IMR-90 (cell line): ENCODE measurements at regions not wholly inside any gene's neighbourhood (a gene's known extent, or its start where the extent isn't known, plus 50 kb on each side); places are given as distances from the start of the nearest gene placed in this dataset.

Source experiments
- ATAC-seq: fragments of 200-7000 bp; cut with Tn5 transposase; 2 replicates; pipeline ENCODE4 v1.9.1; 2020; ENCODE audit warnings: low read depth, mild to moderate bottlenecking, moderate library complexity
- BruUV-seq: library from RNA; stranded (reverse); fragments of 400-500 nt; replicated peaks from 2 replicates; lab custom pipeline; 2021; lab: Mats Ljungman, UMichigan
- CTCF ChIA-PET: fragments of 300-600 bp; formaldehyde crosslinking; extraction: SDS; loops from one replicate; lab custom pipeline; 2021; ENCODE audit warnings: antibody characterized with exemption; lab: Yijun Ruan, JAX
- POLR2A ChIA-PET: fragments of 300-600 bp; sonication (Branson Sonifier 250); formaldehyde crosslinking; loops from one replicate; lab custom pipeline; 2022; ENCODE audit warnings: antibody characterized with exemption; ENCODE audit not compliant: unreplicated experiment; lab: Charles Lee
- DNase-seq: peaks from one replicate; pipeline ENCODE4 v3.0.0; 2013
- H2AFZ ChIP-seq: replicated peaks from 2 replicates; pipeline ENCODE3; 2013; ENCODE audit warnings: low read length, mild to moderate bottlenecking; ENCODE audit not compliant: poor library complexity
- H2AK5ac ChIP-seq: 2 replicates; pipeline ENCODE4 v1.6.1; 2013; ENCODE audit warnings: low read depth, low read length, inconsistent platforms
- H2AK9ac ChIP-seq: replicated peaks from 2 replicates; pipeline ENCODE3; 2013; ENCODE audit warnings: mild to moderate bottlenecking, low read depth, low read length, moderate library complexity; ENCODE audit not compliant: poor library complexity
- H2BK120ac ChIP-seq: 2 replicates; pipeline ENCODE4 v1.6.1; 2013; ENCODE audit warnings: low read depth, low read length, inconsistent platforms
- H2BK15ac ChIP-seq: 3 replicates; pipeline ENCODE4 v1.6.1; 2013; ENCODE audit warnings: low read depth, low read length, inconsistent platforms
- H2BK20ac ChIP-seq: 2 replicates; pipeline ENCODE4 v1.6.1; 2013; ENCODE audit warnings: low read depth, mild to moderate bottlenecking, inconsistent platforms, low read length, moderate library complexity
- H2BK5ac ChIP-seq: 2 replicates; pipeline ENCODE4 v1.6.1; 2013; ENCODE audit warnings: mild to moderate bottlenecking, low read depth, low read length, inconsistent platforms; ENCODE audit not compliant: poor library complexity, severe bottlenecking
- H3K14ac ChIP-seq: replicated peaks from 2 replicates; pipeline ENCODE4 v1.6.1; 2013; ENCODE audit warnings: low read depth, low read length, inconsistent platforms
- H3K18ac ChIP-seq: 2 replicates; pipeline ENCODE4 v1.6.1; 2013; ENCODE audit warnings: low read depth, low read length, control low read depth
- H3K23ac ChIP-seq: 2 replicates; pipeline ENCODE4 v1.6.1; 2013; ENCODE audit warnings: low read depth, low read length, inconsistent platforms
- H3K27ac ChIP-seq: 2 replicates; pipeline ENCODE4 v1.5.1; 2013; ENCODE audit warnings: mild to moderate bottlenecking, control low read depth, low read length; ENCODE audit not compliant: insufficient read depth
- H3K27me3 ChIP-seq: 2 replicates; pipeline ENCODE4 v1.6.1; 2013; ENCODE audit warnings: low read length; ENCODE audit not compliant: control insufficient read depth, insufficient read depth
- H3K36me3 ChIP-seq: 2 replicates; pipeline ENCODE4 v1.6.1; 2013; ENCODE audit warnings: low read length, mixed read lengths; ENCODE audit not compliant: control insufficient read depth, insufficient read depth
- H3K4ac ChIP-seq: 2 replicates; pipeline ENCODE4 v1.6.1; 2013; ENCODE audit warnings: low read depth, low read length, inconsistent platforms
- H3K4me1 ChIP-seq: 2 replicates; pipeline ENCODE4 v1.6.1; 2013; ENCODE audit warnings: low read length, mixed read lengths; ENCODE audit not compliant: control insufficient read depth, insufficient read depth
- H3K4me2 ChIP-seq: 2 replicates; pipeline ENCODE4 v1.6.1; 2013; ENCODE audit warnings: low read depth, mild to moderate bottlenecking, control low read depth, low read length, moderate library complexity
- H3K4me3 ChIP-seq: 2 replicates; pipeline ENCODE4 v1.5.1; 2013; ENCODE audit warnings: low read depth, mild to moderate bottlenecking, control low read depth, low read length, moderate library complexity; ENCODE audit not compliant: insufficient read depth
- H3K56ac ChIP-seq: 2 replicates; pipeline ENCODE4 v1.6.1; 2013; ENCODE audit warnings: low read length, inconsistent platforms; ENCODE audit not compliant: insufficient read depth; ENCODE audit errors: extremely low read depth
- H3K79me1 ChIP-seq, 2 experiments: 2 replicates each; pipeline ENCODE4 v1.6.1; 2013; ENCODE audit warnings: low read length in 2 of 2, inconsistent platforms in 1 of 2, low read depth in 1 of 2
- H3K9ac ChIP-seq: 2 replicates; pipeline ENCODE4 v1.6.1; 2013; ENCODE audit warnings: low read depth, low read length, control low read depth
- H3K9me1 ChIP-seq: 2 replicates; pipeline ENCODE4 v1.6.1; 2013; ENCODE audit warnings: low read length, inconsistent platforms; ENCODE audit not compliant: insufficient read depth
- H3K9me3 ChIP-seq: 2 replicates; pipeline ENCODE4 v1.6.1; 2013; ENCODE audit warnings: low read length; ENCODE audit not compliant: control insufficient read depth, insufficient read depth
- H4K20me1 ChIP-seq: 2 replicates; pipeline ENCODE4 v1.6.1; 2013; ENCODE audit warnings: low read length, inconsistent platforms; ENCODE audit not compliant: insufficient read depth
- H4K5ac ChIP-seq: 2 replicates; pipeline ENCODE4 v1.6.1; 2013; ENCODE audit warnings: mild to moderate bottlenecking, low read depth, low read length, control low read depth
- H4K8ac ChIP-seq, 2 experiments: 2 replicates each; pipeline ENCODE4 v1.6.1; 2013; ENCODE audit warnings: low read depth in 2 of 2, low read length in 2 of 2, control low read depth in 1 of 2, inconsistent platforms in 1 of 2
- H4K91ac ChIP-seq: 2 replicates; pipeline ENCODE4 v1.6.1; 2013; ENCODE audit warnings: low read depth, low read length, inconsistent platforms; ENCODE audit not compliant: insufficient read depth
- BHLHE40 ChIP-seq: fragments of 150-350 bp; IDR thresholded peaks from 2 replicates; pipeline ENCODE4 v1.6.1; 2016; ENCODE audit warnings: mild to moderate bottlenecking, low read depth, low read length
- CEBPB ChIP-seq: IDR thresholded peaks from 2 replicates; pipeline ENCODE4 v1.6.1; 2012; ENCODE audit warnings: low read depth, low read length, improper control_type of control experiment
- CHD1 ChIP-seq: IDR thresholded peaks from 2 replicates; pipeline ENCODE4 v1.6.1; 2012; ENCODE audit warnings: low read depth, low read length, improper control_type of control experiment
- ELK1 ChIP-seq: fragments of 150-350 bp; IDR thresholded peaks from 2 replicates; pipeline ENCODE4 v1.6.1; 2016; ENCODE audit warnings: low read depth, mild to moderate bottlenecking, low read length, moderate library complexity, borderline replicate concordance
- FOS ChIP-seq: fragments of 150-350 bp; IDR thresholded peaks from 2 replicates; pipeline ENCODE4 v1.6.1; 2016; ENCODE audit warnings: low read depth, low read length
- MAZ ChIP-seq: IDR thresholded peaks from 2 replicates; pipeline ENCODE4 v1.6.1; 2012; ENCODE audit warnings: low read depth, mild to moderate bottlenecking, low read length, improper control_type of control experiment, moderate library complexity, borderline replicate concordance
- NFE2L2 ChIP-seq: fragments of 150-350 bp; IDR thresholded peaks from 2 replicates; pipeline ENCODE4 v1.6.1; 2016; ENCODE audit warnings: low read depth, mild to moderate bottlenecking, low read length
- POLR2A ChIP-seq: IDR thresholded peaks from 2 replicates; pipeline ENCODE4 v1.6.1; 2012; ENCODE audit warnings: mild to moderate bottlenecking, low read depth, low read length
- RAD21 ChIP-seq: IDR thresholded peaks from 2 replicates; pipeline ENCODE4 v1.6.1; 2012; ENCODE audit warnings: low read length, improper control_type of control experiment
- RCOR1 ChIP-seq: IDR thresholded peaks from 2 replicates; pipeline ENCODE4 v1.6.1; 2012; ENCODE audit warnings: mild to moderate bottlenecking, low read length, improper control_type of control experiment; ENCODE audit not compliant: insufficient replicate concordance
- RFX5 ChIP-seq: IDR thresholded peaks from 2 replicates; pipeline ENCODE4 v1.8.0; 2012; ENCODE audit warnings: low read depth, mild to moderate bottlenecking, low read length, moderate library complexity
- WGBS, 2 experiments: methylation state at CpG; one replicate each; pipeline versions ENCODE4 v1.1.5 to v1.1.7; 2013; ENCODE audit warnings: missing lambda C conversion rate in 2 of 2; ENCODE audit not compliant: insufficient read length in 1 of 2; ENCODE audit errors: extremely low coverage in 2 of 2; 5-methylcytosine and 5-hydroxymethylcytosine counted together
- dilution Hi-C: fragments of 300-500 bp; cut with HindIII; formaldehyde crosslinking; loops from one replicate; pipeline ENCODE4 v1.14.3; 2018; ENCODE audit warnings: low sequenced_read_pairs; ENCODE audit not compliant: unreplicated experiment
- in situ Hi-C: fragments of 300-500 bp; cut with MboI; formaldehyde crosslinking; loops from 3 replicates; pipeline ENCODE4 v1.14.3; 2019; ENCODE audit warnings: low sequenced_read_pairs, inconsistent platforms, mixed read lengths
- intact Hi-C: fragments of 100-400 bp; cut with micrococcal nuclease; formaldehyde crosslinking; loops from 2 replicates; pipeline ENCODE4 v1.10.0; 2022

- dilution Hi-C loops (no loop called here), in situ Hi-C loops (no loop called here), intact Hi-C loops (no loop called here)
- Histone ChIP-seq H2AK5ac (no peak overlapping the region), H3K27me3 (no peaks in the 10 kb centered on the region), H3K36me3 (no peaks in the 10 kb centered on the region), H3K23ac (no peak overlapping the region), H4K5ac (no peak overlapping the region), H3K4me2 (no peak overlapping the region), H3K4ac (no peak overlapping the region), H3K9ac (no peak overlapping the region), H2BK120ac (no peak overlapping the region), H3K27ac (no peak overlapping the region), H4K20me1 (no peaks in the 10 kb centered on the region), H3K79me1 (no peaks in the 10 kb centered on the region), H3K9me3 (no peaks in the 10 kb centered on the region), H2BK20ac (no peak overlapping the region), H4K91ac (no peak overlapping the region), H3K14ac (no peak overlapping the region), H2AFZ (no peak overlapping the region), H2AK9ac (no peak overlapping the region), H2BK15ac (no peak overlapping the region), H3K4me1 (no peaks in the 10 kb centered on the region), H4K8ac (no peak overlapping the region), H3K56ac (no peak overlapping the region), H3K9me1 (no peaks in the 10 kb centered on the region), H3K18ac (no peak overlapping the region), H2BK5ac (no peak overlapping the region), H3K4me3 (no peak overlapping the region)
- POLR2A ChIA-PET = no interaction called here
- BruUV-seq = no TSS peak
- no peak for DNase-seq
- WGBS, 2 experiments = no CpG with 5 or more reads among the region's 2 CpGs
- CTCF ChIA-PET = no interaction called here
- TF ChIP-seq NFE2L2 (no peak), MAZ (no peak), CHD1 (no peak), ELK1 (no peak), RCOR1 (no peak), POLR2A (no peak), RAD21 (no peak), CEBPB (no peak), FOS (no peak), BHLHE40 (no peak), RFX5 (no peak)
- no peak for ATAC-seq
Measured at GRCh38 chr1:72942008-72942407, 659.7 kb upstream of the NEGR1 start.
